ENCODE measurements at regions not wholly inside any gene's neighbourhood (a gene's known extent, or its start where the extent isn't known, plus 50 kb on each side); places are given as distances from the start of the nearest gene placed in this dataset.

DNA sequence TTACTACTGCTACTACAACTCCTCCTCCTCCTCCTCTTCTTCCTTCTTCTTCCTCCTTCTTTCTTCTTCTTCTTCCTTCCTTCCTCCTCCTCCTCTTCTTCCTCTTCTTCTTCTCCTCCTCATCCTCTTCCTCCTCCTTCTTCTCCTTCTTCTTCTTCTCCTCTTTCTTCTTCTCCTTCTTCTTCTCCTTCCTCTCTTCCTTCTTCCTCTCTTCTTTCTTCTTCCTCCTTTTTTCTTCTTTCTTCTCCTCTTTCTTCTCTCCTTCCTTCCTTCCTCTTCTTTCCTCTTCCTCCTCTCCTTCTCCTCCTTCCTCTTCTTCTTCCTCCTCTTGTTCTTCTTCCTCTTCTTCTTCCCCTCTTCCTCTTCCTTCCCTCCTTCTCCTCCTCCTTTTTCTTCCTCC is 94.7 kb upstream of the MYO16 start:
- no peak for DNase-seq

DNA sequence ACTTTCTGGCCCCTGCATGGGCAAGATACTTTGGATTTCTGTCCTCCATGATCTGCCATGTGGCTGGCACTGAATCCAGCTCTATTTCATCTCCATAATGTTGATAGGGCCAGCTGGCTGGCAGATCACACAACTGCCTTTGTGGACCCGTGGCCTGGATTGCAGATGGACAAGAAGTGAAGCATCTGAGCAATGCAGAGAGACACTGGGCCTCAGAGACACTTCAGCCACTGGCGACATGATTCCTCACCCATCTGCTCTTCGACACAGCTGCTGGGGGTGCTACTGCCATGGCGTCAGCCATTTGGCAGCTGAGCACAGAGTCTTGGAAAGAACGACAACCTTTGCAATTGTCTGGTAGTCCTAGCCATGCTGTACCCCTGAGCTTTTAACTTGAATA is 79.5 kb upstream of the MYO16 start:
- no peak for DNase-seq

DNA sequence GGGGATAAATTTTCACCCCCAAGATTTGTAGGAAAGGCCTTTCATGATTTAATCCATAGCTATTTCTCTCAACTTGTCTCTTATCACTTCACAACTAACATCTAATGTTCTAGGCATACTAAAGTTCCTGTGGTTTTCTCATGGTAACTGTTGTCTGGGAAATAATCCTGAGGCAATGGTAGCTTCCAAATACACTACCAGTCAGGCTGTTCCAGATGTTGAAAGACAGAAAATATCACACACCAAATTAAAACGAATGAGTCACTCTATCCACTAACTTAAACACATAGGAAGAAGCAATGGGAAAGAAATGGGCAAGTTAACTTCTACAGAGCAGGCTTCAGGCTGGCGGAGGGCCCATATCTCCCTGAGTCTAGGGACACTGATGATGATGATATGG is 77.7 kb upstream of the MYO16 start:
- DNase-seq = no peak

DNA sequence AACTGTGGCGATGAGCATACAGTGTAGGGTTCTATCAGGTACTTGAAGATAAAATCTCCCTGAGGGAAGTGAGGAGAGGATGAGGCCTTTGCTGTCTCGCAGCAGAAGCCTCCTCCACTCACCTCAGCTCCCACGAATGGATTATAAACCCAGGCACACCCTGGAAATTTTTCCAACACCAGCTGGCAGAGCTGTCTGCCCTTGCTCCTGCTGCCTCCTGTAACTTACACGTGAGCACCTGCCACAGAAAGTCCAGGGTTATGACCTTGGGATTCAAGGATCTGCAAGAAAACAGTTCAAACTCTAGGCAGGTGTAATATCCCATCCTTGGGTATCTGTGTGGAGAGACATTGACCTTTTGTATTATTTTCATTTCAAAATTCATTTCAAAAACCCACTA is 70.9 kb upstream of the MYO16 start:
- DNase-seq = no peak

DNA sequence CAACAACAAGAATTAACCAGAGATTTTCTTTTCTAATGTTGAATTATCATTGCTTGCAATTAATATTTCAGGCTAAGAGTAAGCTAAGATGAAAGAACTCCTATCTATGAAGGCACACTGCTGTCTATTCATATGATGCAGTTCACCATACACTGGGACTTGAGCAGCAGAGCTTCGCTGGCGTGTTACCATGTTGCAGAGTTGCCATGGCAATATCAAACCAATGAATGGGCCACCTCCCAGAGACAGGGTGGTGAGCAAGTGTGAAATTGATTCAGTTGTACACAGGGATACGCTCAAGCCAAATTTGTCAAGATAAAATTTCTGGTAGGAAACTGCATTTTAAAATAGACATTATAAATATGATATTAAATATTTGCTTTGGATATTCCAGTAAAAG is 69.3 kb upstream of the MYO16 start:
- no peak for DNase-seq

DNA sequence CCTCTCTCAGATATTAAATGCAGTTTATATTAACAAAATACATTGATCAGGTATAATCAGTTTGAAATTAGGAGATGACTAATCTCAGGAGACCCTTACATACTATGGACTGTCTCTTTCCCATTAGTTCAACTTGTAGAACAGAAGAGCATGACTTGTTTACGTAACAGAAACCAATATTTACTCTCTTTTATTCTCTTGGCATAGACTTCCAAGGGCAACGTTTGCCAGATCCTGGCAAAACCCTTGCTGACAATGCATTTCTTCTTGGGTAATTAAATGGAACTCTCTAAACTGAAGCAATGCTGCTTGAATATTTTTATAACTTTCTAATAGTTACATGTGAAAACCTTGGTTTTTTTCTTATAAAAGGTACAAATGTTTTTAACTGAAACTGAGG is 68.3 kb upstream of the MYO16 start:
- DNase-seq = no peak

DNA sequence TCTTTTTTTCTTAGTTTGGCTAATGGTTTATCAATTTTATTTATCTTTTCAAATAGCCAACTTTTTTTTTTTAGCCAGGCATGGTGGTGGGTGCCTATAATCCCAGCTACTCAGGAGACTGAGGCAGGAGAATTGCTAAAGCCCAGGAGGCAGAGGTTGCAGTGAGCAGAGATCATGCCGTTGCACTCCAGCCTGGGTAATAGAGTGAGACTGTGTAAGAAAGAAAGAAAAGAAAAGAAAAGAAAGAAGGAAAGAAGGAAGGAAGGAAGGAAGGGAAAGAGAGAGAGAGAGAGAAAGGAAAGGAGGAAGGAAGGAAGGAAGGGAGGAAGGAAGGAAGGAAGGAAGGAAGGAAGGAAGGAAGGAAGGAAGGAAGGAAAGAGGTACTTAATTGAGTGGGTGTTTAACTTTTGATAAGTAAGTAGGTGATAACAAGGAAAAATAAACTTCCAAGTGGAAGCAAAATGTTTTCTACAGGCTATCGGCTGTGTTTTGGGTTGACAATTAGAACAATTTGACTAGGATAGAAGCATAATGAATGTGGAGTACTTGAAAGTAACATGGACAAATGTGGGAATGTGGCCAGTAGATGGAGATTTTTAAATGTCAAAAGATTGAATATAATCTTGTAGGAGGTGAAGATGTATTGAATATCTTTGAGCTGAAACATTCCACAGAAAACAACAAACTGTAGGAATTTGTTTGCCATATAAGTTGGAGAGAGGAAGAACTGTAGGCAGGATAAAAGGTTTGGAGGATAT is 62.8 kb upstream of the MYO16 start:
- DNase-seq = no peak

DNA sequence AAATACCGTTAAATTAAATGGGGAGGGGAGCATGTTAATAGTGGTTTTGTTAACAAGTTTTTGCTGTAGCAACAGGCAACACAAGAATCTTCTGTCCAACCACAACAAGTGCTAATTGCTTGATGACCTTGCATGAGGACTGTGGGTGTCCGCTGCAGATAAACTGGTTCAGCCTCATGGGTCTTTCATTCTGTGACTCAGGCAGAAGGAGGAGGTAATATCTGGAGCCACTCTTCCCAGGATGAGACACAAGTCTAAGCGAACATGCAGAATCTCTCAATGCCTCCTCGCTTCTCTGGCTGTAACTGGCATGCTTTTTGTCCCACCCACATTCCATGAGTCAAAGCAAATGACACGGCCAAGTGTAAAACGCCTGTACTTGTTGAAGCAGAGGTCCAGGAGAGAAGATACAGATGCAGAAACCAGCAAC is 56.6 kb upstream of the MYO16 start:
- DNase-seq = no peak

DNA sequence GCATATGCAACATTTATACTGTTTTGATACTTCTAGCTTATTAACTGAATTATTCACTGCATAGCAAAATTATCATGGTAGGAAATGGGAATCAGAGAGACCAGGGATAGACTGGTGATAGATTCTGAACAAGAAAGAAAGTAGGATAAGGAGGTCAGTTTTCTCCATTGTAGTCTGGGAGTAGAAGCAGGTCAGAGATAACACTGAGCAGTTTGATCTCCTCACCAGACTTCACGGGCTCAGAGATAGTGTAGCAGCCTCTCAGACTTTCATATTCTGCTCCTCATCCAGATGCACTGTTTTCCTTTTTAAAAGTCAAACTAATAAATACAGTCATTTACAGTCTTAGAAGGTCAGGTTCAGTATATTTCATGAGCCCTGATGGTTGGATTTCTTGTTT is 56.0 kb upstream of the MYO16 start:
- DNase-seq = no peak

DNA sequence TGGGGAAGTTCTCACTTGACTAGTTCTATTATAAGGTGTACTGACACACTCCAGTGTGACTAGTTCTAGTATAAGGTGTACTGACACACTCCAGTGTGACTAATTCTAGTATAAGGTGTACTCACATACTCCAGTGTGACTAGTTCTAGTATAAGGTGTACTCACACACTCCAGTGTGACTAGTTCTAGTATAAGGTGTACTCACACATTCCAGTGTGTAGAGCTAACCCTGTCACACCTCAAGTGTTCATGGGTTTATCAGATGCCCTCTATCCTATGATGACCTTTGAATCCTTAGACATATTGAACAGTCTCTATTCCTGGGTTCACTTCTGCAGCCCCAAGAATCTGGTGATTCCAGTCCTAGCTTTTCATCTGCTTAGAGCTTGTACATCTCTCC is 54.6 kb upstream of the MYO16 start:
- no peak for DNase-seq

DNA sequence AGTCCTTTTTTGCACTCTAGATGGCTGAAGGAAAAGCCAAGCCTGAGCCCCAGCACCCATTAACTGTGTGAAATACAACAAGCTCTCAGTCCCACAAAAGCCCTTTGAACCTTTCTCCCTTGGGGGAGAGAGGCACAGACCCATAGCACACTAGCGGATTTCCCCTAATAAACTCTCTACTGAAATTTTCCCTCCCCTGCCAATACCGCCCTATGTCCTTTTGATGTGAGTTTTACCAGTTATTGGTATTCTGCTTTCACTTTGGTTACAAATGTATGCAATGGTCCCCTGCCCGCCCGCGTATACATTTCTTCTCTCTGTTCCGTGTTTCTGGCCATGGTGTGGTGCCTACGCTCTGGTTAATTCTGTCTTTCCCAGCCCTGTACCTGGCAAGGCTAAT is 54.0 kb upstream of the MYO16 start:
- DNase-seq = no peak
